ENCODE measurements at regions not wholly inside any gene's neighbourhood (a gene's known extent, or its start where the extent isn't known, plus 50 kb on each side); places are given as distances from the start of the nearest gene placed in this dataset.

GRCh38 chr13:55783841-55784240, 1356.9 kb upstream of the PRR20A start:
- no peak for DNase-seq (ENCODE audit: low read depth)
- H3K4me3 ChIP-seq (ENCODE audit: control insufficient read depth, low read depth, low read length) = no peak overlapping the region
- no peak for TF ChIP-seq CTCF (conservative IDR thresholded peaks at IDR 0.05; ENCODE audit: control insufficient read depth, insufficient read depth, low read depth, low read length)

- no peak for TF ChIP-seq CTCF (conservative IDR thresholded peaks at IDR 0.05; ENCODE audit: control insufficient read depth, insufficient read depth, low read depth, low read length)
- H3K4me3 ChIP-seq (ENCODE audit: control insufficient read depth, low read depth, low read length) = no peak overlapping the region
- no peak for DNase-seq (ENCODE audit: low read depth)
These were observed 1352.2 kb upstream of the PRR20A start for GRCh38 chr13:55788548-55788947.

GRCh38 chr13:55792544-55793193, 1348.0 kb upstream of the PRR20A start:
- no peak for DNase-seq (ENCODE audit: low read depth)
- H3K4me3 ChIP-seq (ENCODE audit: control insufficient read depth, low read depth, low read length) = no peak overlapping the region
- no peak for TF ChIP-seq CTCF (conservative IDR thresholded peaks at IDR 0.05; ENCODE audit: control insufficient read depth, insufficient read depth, low read depth, low read length)

GRCh38 chr13:55815458-55816033, 1325.2 kb upstream of the PRR20A start:
- H3K4me3 ChIP-seq (ENCODE audit: control insufficient read depth, low read depth, low read length) = no peak overlapping the region
- no peak for TF ChIP-seq CTCF (conservative IDR thresholded peaks at IDR 0.05; ENCODE audit: control insufficient read depth, insufficient read depth, low read depth, low read length)
- no peak for DNase-seq (ENCODE audit: low read depth)

- DNase-seq (ENCODE audit: low read depth) = no peak
- H3K4me3 ChIP-seq (ENCODE audit: control insufficient read depth, low read depth, low read length) = no peak overlapping the region
- TF ChIP-seq CTCF (conservative IDR thresholded peaks at IDR 0.05; ENCODE audit: control insufficient read depth, insufficient read depth, low read depth, low read length) = no peak
These were observed 1323.6 kb upstream of the PRR20A start for GRCh38 chr13:55816976-55817601.

- no peak for DNase-seq (ENCODE audit: low read depth)
- TF ChIP-seq CTCF (conservative IDR thresholded peaks at IDR 0.05; ENCODE audit: control insufficient read depth, insufficient read depth, low read depth, low read length) = no peak
- H3K4me3 ChIP-seq (ENCODE audit: control insufficient read depth, low read depth, low read length) = no peak overlapping the region
These were observed 1319.9 kb upstream of the PRR20A start for GRCh38 chr13:55820817-55821216.

Data from fibroblast of mammary gland (primary cell).